ENCODE measurements at regions not wholly inside any gene's neighbourhood (a gene's known extent, or its start where the extent isn't known, plus 50 kb on each side); places are given as distances from the start of the nearest gene placed in this dataset.

- ATAC-seq (no peak), DNase-seq (no peak)
- Histone ChIP-seq H3K4me1 (no peaks in the 10 kb centered on the region), H3K9me3 (no peaks in the 10 kb centered on the region), H3K36me3 (no peaks in the 10 kb centered on the region), H3K27me3 (no peaks in the 10 kb centered on the region), H3K27ac (no peak overlapping the region), H3K4me3 (no peak overlapping the region)
- intact Hi-C loops (cut with DNase I): no loop called here
- TF ChIP-seq, protein P1, sequence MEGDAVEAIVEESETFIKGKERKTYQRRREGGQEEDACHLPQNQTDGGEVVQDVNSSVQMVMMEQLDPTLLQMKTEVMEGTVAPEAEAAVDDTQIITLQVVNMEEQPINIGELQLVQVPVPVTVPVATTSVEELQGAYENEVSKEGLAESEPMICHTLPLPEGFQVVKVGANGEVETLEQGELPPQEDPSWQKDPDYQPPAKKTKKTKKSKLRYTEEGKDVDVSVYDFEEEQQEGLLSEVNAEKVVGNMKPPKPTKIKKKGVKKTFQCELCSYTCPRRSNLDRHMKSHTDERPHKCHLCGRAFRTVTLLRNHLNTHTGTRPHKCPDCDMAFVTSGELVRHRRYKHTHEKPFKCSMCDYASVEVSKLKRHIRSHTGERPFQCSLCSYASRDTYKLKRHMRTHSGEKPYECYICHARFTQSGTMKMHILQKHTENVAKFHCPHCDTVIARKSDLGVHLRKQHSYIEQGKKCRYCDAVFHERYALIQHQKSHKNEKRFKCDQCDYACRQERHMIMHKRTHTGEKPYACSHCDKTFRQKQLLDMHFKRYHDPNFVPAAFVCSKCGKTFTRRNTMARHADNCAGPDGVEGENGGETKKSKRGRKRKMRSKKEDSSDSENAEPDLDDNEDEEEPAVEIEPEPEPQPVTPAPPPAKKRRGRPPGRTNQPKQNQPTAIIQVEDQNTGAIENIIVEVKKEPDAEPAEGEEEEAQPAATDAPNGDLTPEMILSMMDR (IDR thresholded peaks at IDR 0.05): no peak
Observed at GRCh38 chr16:52386694-52387093, 160.2 kb downstream of the TOX3 start.

DNA sequence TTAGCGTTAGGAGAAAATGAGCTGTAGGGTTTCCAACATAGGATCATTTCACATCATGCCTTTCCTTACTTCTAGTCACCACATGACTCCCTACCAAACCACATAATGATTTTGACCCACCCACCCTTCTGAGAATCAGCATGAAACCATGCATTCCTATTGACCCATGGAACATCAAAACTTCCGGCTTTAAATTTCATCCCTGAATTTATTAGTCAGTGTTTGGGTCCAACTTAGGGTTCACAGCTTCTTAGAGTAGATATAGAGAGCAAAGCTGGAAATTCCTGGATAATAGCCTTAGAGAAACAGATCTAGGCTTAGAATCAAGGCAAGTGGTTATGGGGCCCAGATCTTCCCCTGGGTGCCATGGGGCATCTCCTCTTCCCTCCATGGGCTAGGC is 162.6 kb downstream of the TOX3 start:
- DNase-seq (no peak), ATAC-seq (no peak)
- no peaks in the 10 kb centered on the region for H3K27me3 ChIP-seq
- no peaks in the 10 kb centered on the region for H3K36me3 ChIP-seq
- H3K4me1 ChIP-seq: no peaks in the 10 kb centered on the region
- H3K9me3 ChIP-seq: no peaks in the 10 kb centered on the region
- H3K27ac ChIP-seq: no peak overlapping the region
- H3K4me3 ChIP-seq: no peak overlapping the region
- TF ChIP-seq, protein P1 (IDR thresholded peaks at IDR 0.05): no peak
- intact Hi-C loops (cut with DNase I): no loop called here

GRCh38 chr16:52383640-52384292 is 163.2 kb downstream of the TOX3 start:
- intact Hi-C loops (cut with DNase I): no loop called here
- no peak for ATAC-seq
- H3K4me1 ChIP-seq: no peaks in the 10 kb centered on the region
- no peak for DNase-seq
- H3K27ac ChIP-seq: no peak overlapping the region
- no peaks in the 10 kb centered on the region for H3K9me3 ChIP-seq
- H3K27me3 ChIP-seq: no peaks in the 10 kb centered on the region
- TF ChIP-seq, protein P1 (IDR thresholded peaks at IDR 0.05): no peak
- H3K36me3 ChIP-seq: no peaks in the 10 kb centered on the region
- no peak overlapping the region for H3K4me3 ChIP-seq

GRCh38 chr16:52383119-52383518 is 163.8 kb downstream of the TOX3 start:
- Histone ChIP-seq H3K36me3 (no peaks in the 10 kb centered on the region), H3K9me3 (no peaks in the 10 kb centered on the region), H3K27ac (no peak overlapping the region), H3K4me3 (no peak overlapping the region), H3K27me3 (no peaks in the 10 kb centered on the region), H3K4me1 (no peaks in the 10 kb centered on the region)
- TF ChIP-seq, protein P1 (IDR thresholded peaks at IDR 0.05): no peak
- intact Hi-C loops (cut with DNase I): no loop called here
- DNase-seq (no peak), ATAC-seq (no peak)

DNA sequence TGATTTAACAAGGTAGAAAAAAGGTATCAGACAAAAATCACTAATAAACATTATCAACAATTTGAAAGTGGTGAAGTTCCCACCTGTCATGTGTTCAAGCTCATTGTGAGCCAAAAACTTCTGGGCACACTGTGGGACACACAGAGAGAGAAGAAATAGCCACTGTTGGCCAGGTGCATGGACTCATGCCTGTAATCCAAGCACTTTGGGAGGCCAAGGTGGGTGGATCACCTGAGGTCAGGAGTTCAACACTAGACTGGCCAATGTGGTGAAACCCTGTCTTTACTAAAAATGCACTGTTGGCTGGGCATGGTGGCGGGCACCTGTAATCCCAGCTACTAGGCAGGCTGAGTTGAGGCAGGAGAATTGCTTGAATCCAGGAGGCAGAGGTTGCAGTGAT is 167.4 kb downstream of the TOX3 start:
- TF ChIP-seq, protein P1 (IDR thresholded peaks at IDR 0.05): no peak
- Histone ChIP-seq H3K36me3 (no peaks in the 10 kb centered on the region), H3K27ac (no peak overlapping the region), H3K4me1 (no peaks in the 10 kb centered on the region), H3K27me3 (no peaks in the 10 kb centered on the region), H3K9me3 (peaks cover 0 to 5% of the 10 kb centered on the region in 2 donors), H3K4me3 (no peak overlapping the region)
- intact Hi-C loops (cut with DNase I): no loop called here
- DNase-seq (no peak), ATAC-seq (no peak)
